Breast epithelium (tissue), 3 donors: ENCODE measurements at regions not wholly inside any gene's neighbourhood (a gene's known extent, or its start where the extent isn't known, plus 50 kb on each side); places are given as distances from the start of the nearest gene placed in this dataset.

Experiments used
- POLR2A ChIP-seq: fragments of 450-650 bp; IDR thresholded peaks from one replicate; pipeline ENCODE4 v1.6.1; 2016; ENCODE audit warnings: antibody characterized with exemption, mild to moderate bottlenecking, moderate library complexity
- TF ChIP-seq, protein P1 (sequence below), 3 donors: fragments of 450-650 bp; IDR thresholded peaks; one replicate each; pipeline ENCODE4 v1.5.1; 2016 to 2017; ENCODE audit warnings: antibody characterized with exemption in 3 of 3, mild to moderate bottlenecking in 3 of 3, moderate library complexity in 3 of 3

- no peak for TF ChIP-seq POLR2A
- TF ChIP-seq, protein P1, sequence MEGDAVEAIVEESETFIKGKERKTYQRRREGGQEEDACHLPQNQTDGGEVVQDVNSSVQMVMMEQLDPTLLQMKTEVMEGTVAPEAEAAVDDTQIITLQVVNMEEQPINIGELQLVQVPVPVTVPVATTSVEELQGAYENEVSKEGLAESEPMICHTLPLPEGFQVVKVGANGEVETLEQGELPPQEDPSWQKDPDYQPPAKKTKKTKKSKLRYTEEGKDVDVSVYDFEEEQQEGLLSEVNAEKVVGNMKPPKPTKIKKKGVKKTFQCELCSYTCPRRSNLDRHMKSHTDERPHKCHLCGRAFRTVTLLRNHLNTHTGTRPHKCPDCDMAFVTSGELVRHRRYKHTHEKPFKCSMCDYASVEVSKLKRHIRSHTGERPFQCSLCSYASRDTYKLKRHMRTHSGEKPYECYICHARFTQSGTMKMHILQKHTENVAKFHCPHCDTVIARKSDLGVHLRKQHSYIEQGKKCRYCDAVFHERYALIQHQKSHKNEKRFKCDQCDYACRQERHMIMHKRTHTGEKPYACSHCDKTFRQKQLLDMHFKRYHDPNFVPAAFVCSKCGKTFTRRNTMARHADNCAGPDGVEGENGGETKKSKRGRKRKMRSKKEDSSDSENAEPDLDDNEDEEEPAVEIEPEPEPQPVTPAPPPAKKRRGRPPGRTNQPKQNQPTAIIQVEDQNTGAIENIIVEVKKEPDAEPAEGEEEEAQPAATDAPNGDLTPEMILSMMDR (IDR thresholded peaks at IDR 0.05), result no peak
Observed at GRCh38 chr3:117091676-117092075, 382.1 kb downstream of the TUSC7 start.
